ENCODE measurements at regions not wholly inside any gene's neighbourhood (a gene's known extent, or its start where the extent isn't known, plus 50 kb on each side); places are given as distances from the start of the nearest gene placed in this dataset.

- TF ChIP-seq CTCF (conservative IDR thresholded peaks at IDR 0.05; ENCODE audit: low read depth, low read length) (no peak), EZH2 (IDR thresholded peaks at IDR 0.05; ENCODE audit: borderline replicate concordance, low read depth, low read length, poor library complexity, severe bottlenecking) (no peak)
Measured at GRCh38 chr7:54859545-54859944, 100.5 kb upstream of the SEC61G start.

Data from A673 (cell line).